A549 (cell line): ENCODE measurements at regions not wholly inside any gene's neighbourhood (a gene's known extent, or its start where the extent isn't known, plus 50 kb on each side); places are given as distances from the start of the nearest gene placed in this dataset.

Experiments
- CEBPB ChIP-seq, 2 experiments: fragments of >200 bp in 1 of 2; sonication (Bioruptor Twin) in 1 of 2; formaldehyde crosslinking in 1 of 2; IDR thresholded peaks; 2 replicates each; pipeline ENCODE4 v1.6.1; 2012 to 2016
- CTCF ChIP-seq: fragments of >200 bp; sonication (Bioruptor Twin); formaldehyde crosslinking; IDR thresholded peaks from 3 replicates; pipeline ENCODE4 v1.5.1; 2016
- HES2 ChIP-seq: fragments of >200 bp; sonication (Bioruptor Twin); formaldehyde crosslinking; IDR thresholded peaks from 2 replicates; pipeline ENCODE4 v1.6.1; 2016
- NPAS2 ChIP-seq: fragments of 250-450 bp; sonication (Bioruptor Pico); IDR thresholded peaks from 2 replicates; pipeline ENCODE4 v1.8.0; 2022; ENCODE audit warnings: mild to moderate bottlenecking, moderate library complexity, borderline replicate concordance
- RARB ChIP-seq: fragments of 250-450 bp; sonication (Bioruptor Pico); IDR thresholded peaks from 2 replicates; pipeline ENCODE4 v1.8.0; 2021; ENCODE audit warnings: mild to moderate bottlenecking, moderate library complexity
- RCOR1 ChIP-seq: fragments of 150-350 bp; IDR thresholded peaks from 2 replicates; pipeline ENCODE4 v1.6.1; 2014; ENCODE audit warnings: antibody characterized with exemption, low read length, low read depth
- REST ChIP-seq: fragments of 200-600 bp; sonication (generic); IDR thresholded peaks from 2 replicates; pipeline ENCODE4 v1.6.1; 2016; ENCODE audit warnings: antibody characterized with exemption, mild to moderate bottlenecking, moderate library complexity
- USF2 ChIP-seq: fragments of 450-650 bp; IDR thresholded peaks from 2 replicates; pipeline ENCODE4 v1.6.1; 2014; ENCODE audit warnings: antibody characterized with exemption
- ZFP36 ChIP-seq: fragments of 450-650 bp; IDR thresholded peaks from 2 replicates; pipeline ENCODE4 v1.6.1; 2014; ENCODE audit warnings: borderline replicate concordance; ENCODE audit not compliant: partially characterized antibody

GRCh38 chr20:40422656-40423055 lies 266.4 kb downstream of the MAFB start:
- TF ChIP-seq CTCF (no peak), ZFP36 (no peak), NPAS2 (CRISPR knock-in tag) (no peak), REST (no peak), RARB (CRISPR knock-in tag) (no peak), HES2 (no peak), RCOR1 (no peak), CEBPB (IDR thresholded peaks at IDR 0.05) (no peak), USF2 (no peak)
